ENCODE measurements at regions not wholly inside any gene's neighbourhood (a gene's known extent, or its start where the extent isn't known, plus 50 kb on each side); places are given as distances from the start of the nearest gene placed in this dataset.

GRCh38 chr10:58976254-58976653, 200.2 kb upstream of the PHYHIPL start:
- TF ChIP-seq CTCF (IDR thresholded peaks at IDR 0.05) (no peak), POLR2A (IDR thresholded peaks at IDR 0.05) (no peak)
